GM21515 (cell line): ENCODE measurements at regions not wholly inside any gene's neighbourhood (a gene's known extent, or its start where the extent isn't known, plus 50 kb on each side); places are given as distances from the start of the nearest gene placed in this dataset.

Source experiments
- ATAC-seq: cut with Tn5 transposase; IDR thresholded peaks from one replicate; pipeline ENCODE4 v1.9.1; 2021; ENCODE audit not compliant: unreplicated experiment

DNA sequence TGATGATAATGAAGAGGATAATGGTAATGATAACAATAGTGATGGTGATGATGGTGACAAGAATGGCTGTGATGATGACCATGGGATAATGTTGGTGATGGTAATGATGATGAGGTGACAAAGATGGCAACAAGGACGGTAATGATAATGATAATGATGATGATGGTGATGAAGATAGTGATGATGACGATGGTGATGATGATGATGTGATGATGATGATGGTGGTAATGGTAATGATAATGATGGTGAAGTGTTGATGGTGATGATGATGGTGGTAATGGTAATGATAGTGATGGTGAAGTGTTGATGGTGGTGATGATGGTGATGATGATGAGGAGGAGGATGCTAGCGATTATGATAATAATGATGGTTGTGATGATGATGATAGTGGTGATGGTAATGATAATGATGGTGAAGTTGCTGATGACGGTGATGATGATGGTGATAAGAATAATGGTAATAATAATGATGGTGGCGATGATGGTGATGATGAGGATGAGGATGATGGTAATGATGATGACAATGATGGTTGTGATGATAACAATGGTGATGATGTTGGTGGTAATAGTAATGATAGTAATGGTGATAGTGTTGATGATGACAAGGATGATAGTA, 54.7 kb upstream of the OPCML start:
- no peak for ATAC-seq

DNA sequence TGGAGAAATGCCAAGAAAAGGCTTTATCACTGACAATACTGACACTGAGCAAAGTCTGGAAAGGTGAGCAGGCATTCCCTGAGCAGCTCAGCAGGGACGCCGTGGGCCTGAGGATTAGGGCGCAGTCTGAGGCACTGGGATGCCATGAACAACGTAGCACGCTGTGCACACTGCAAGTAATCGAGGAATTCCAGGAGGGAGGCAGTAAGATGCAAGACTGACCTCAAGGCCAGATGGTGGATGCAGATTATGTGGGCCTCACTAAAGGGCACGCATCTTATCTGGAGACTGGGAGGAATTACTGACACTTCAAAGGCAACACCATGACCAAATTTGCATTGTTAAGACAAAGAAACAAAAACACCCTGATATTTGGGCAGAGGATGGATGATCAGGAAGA, 50.4 kb upstream of the OPCML start:
- no peak for ATAC-seq

DNA sequence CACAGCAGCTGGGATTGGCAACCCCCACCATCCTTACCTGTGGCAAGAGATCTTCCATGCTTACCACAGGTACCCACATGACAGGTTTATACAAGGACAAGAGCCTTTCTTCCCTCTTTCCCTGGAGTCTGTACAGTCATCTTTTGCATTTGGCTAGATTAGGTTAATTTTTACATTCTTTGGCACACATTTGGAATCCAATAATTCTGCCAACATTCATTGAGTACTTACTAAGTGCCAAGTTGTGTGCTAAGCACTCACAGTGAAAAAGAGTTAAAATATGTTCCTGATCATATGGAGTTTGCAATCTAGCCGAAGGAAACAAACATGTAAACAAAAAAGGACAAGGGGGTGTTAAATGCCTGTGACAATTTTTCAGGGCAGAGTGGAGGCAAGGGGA, 50.0 kb upstream of the OPCML start:
- ATAC-seq = no peak
